ENCODE measurements at regions not wholly inside any gene's neighbourhood (a gene's known extent, or its start where the extent isn't known, plus 50 kb on each side); places are given as distances from the start of the nearest gene placed in this dataset.

GRCh38 chr7:33716581-33717477, 188.5 kb upstream of the BMPER start:
- Histone ChIP-seq H3K27me3 (ENCODE audit: control insufficient read depth, insufficient read depth, low read length) (no peaks in the 10 kb centered on the region), H3K9me3 (ENCODE audit: control insufficient read depth, insufficient read depth, low read length) (no peaks in the 10 kb centered on the region), H3K9ac (ENCODE audit: low read depth, low read length) (no peak overlapping the region), H3K4me1 (ENCODE audit: control insufficient read depth, insufficient read depth, low read length) (peaks cover under 1% of the 10 kb centered on the region), H3K4me3 (ENCODE audit: low read depth, low read length) (no peak overlapping the region), H3K36me3 (ENCODE audit: control insufficient read depth, insufficient read depth, low read length) (no peaks in the 10 kb centered on the region), H3K27ac (ENCODE audit: low read depth, low read length) (no peak overlapping the region)

- H3K27ac ChIP-seq (ENCODE audit: low read depth, low read length): no peak overlapping the region
- H3K4me3 ChIP-seq (ENCODE audit: low read depth, low read length): no peak overlapping the region
- H3K36me3 ChIP-seq (ENCODE audit: control insufficient read depth, insufficient read depth, low read length): no peaks in the 10 kb centered on the region
- H3K4me1 ChIP-seq (ENCODE audit: control insufficient read depth, insufficient read depth, low read length): 0 out of 2 replicates have a peak, but pooled peaks cover 5% of the 10 kb centered on the region
- H3K27me3 ChIP-seq (ENCODE audit: control insufficient read depth, insufficient read depth, low read length): no peaks in the 10 kb centered on the region
- H3K9me3 ChIP-seq (ENCODE audit: control insufficient read depth, insufficient read depth, low read length): no peaks in the 10 kb centered on the region
- H3K9ac ChIP-seq (ENCODE audit: low read depth, low read length): no peak overlapping the region
Observed at GRCh38 chr7:33719059-33719581, 186.2 kb upstream of the BMPER start.

GRCh38 chr7:33720139-33720538, 185.2 kb upstream of the BMPER start:
- Histone ChIP-seq H3K27me3 (ENCODE audit: control insufficient read depth, insufficient read depth, low read length) (no peaks in the 10 kb centered on the region), H3K4me3 (ENCODE audit: low read depth, low read length) (no peak overlapping the region), H3K27ac (ENCODE audit: low read depth, low read length) (no peak overlapping the region), H3K36me3 (ENCODE audit: control insufficient read depth, insufficient read depth, low read length) (no peaks in the 10 kb centered on the region), H3K9ac (ENCODE audit: low read depth, low read length) (no peak overlapping the region), H3K4me1 (ENCODE audit: control insufficient read depth, insufficient read depth, low read length) (0 out of 2 replicates have a peak, but pooled peaks cover 5% of the 10 kb centered on the region), H3K9me3 (ENCODE audit: control insufficient read depth, insufficient read depth, low read length) (no peaks in the 10 kb centered on the region)

GRCh38 chr7:33720870-33721269, 184.5 kb upstream of the BMPER start:
- Histone ChIP-seq H3K36me3 (ENCODE audit: control insufficient read depth, insufficient read depth, low read length) (no peaks in the 10 kb centered on the region), H3K27me3 (ENCODE audit: control insufficient read depth, insufficient read depth, low read length) (no peaks in the 10 kb centered on the region), H3K4me1 (ENCODE audit: control insufficient read depth, insufficient read depth, low read length) (0 out of 2 replicates have a peak, but pooled peaks cover 5% of the 10 kb centered on the region), H3K9ac (ENCODE audit: low read depth, low read length) (no peak overlapping the region), H3K9me3 (ENCODE audit: control insufficient read depth, insufficient read depth, low read length) (no peaks in the 10 kb centered on the region), H3K27ac (ENCODE audit: low read depth, low read length) (no peak overlapping the region), H3K4me3 (ENCODE audit: low read depth, low read length) (no peak overlapping the region)

- Histone ChIP-seq H3K9me3 (ENCODE audit: control insufficient read depth, insufficient read depth, low read length) (no peaks in the 10 kb centered on the region), H3K4me1 (ENCODE audit: control insufficient read depth, insufficient read depth, low read length) (peaks cover 12% of the 10 kb centered on the region), H3K9ac (ENCODE audit: low read depth, low read length) (no peak overlapping the region), H3K36me3 (ENCODE audit: control insufficient read depth, insufficient read depth, low read length) (no peaks in the 10 kb centered on the region), H3K27me3 (ENCODE audit: control insufficient read depth, insufficient read depth, low read length) (no peaks in the 10 kb centered on the region), H3K4me3 (ENCODE audit: low read depth, low read length) (no peak overlapping the region), H3K27ac (ENCODE audit: low read depth, low read length) (peak overlapping the region; percentile 56)
Observed at GRCh38 chr7:33721895-33722294, 183.4 kb upstream of the BMPER start.

GRCh38 chr7:33722383-33723101, 182.8 kb upstream of the BMPER start:
- H3K9me3 ChIP-seq (ENCODE audit: control insufficient read depth, insufficient read depth, low read length): no peaks in the 10 kb centered on the region

GRCh38 chr7:33724201-33724600, 181.1 kb upstream of the BMPER start:
- Histone ChIP-seq H3K27me3 (ENCODE audit: control insufficient read depth, insufficient read depth, low read length) (no peaks in the 10 kb centered on the region), H3K4me3 (ENCODE audit: low read depth, low read length) (no peak overlapping the region), H3K27ac (ENCODE audit: low read depth, low read length) (peak overlapping the region; percentile 6), H3K9ac (ENCODE audit: low read depth, low read length) (no peak overlapping the region), H3K9me3 (ENCODE audit: control insufficient read depth, insufficient read depth, low read length) (no peaks in the 10 kb centered on the region), H3K4me1 (ENCODE audit: control insufficient read depth, insufficient read depth, low read length) (peaks cover 22% of the 10 kb centered on the region), H3K36me3 (ENCODE audit: control insufficient read depth, insufficient read depth, low read length) (no peaks in the 10 kb centered on the region)

More at GRCh38 chr7:33722383-33723101, 182.8 kb upstream of the BMPER start:
- H3K4me3 ChIP-seq (ENCODE audit: low read depth, low read length): no peak overlapping the region
- no peaks in the 10 kb centered on the region for H3K36me3 ChIP-seq (ENCODE audit: control insufficient read depth, insufficient read depth, low read length)
- no peaks in the 10 kb centered on the region for H3K27me3 ChIP-seq (ENCODE audit: control insufficient read depth, insufficient read depth, low read length)
- peaks cover 19% of the 10 kb centered on the region for H3K4me1 ChIP-seq (ENCODE audit: control insufficient read depth, insufficient read depth, low read length)
- peak overlapping the region; percentile 56 for H3K27ac ChIP-seq (ENCODE audit: low read depth, low read length)
- no peak overlapping the region for H3K9ac ChIP-seq (ENCODE audit: low read depth, low read length)

- Histone ChIP-seq H3K27ac (ENCODE audit: low read depth, low read length) (no peak overlapping the region), H3K4me3 (ENCODE audit: low read depth, low read length) (no peak overlapping the region), H3K9me3 (ENCODE audit: control insufficient read depth, insufficient read depth, low read length) (no peaks in the 10 kb centered on the region), H3K9ac (ENCODE audit: low read depth, low read length) (no peak overlapping the region), H3K27me3 (ENCODE audit: control insufficient read depth, insufficient read depth, low read length) (no peaks in the 10 kb centered on the region), H3K36me3 (ENCODE audit: control insufficient read depth, insufficient read depth, low read length) (no peaks in the 10 kb centered on the region), H3K4me1 (ENCODE audit: control insufficient read depth, insufficient read depth, low read length) (peaks cover 22% of the 10 kb centered on the region)
Observed at GRCh38 chr7:33725111-33726025, 180.0 kb upstream of the BMPER start.

- H3K36me3 ChIP-seq (ENCODE audit: control insufficient read depth, insufficient read depth, low read length): no peaks in the 10 kb centered on the region
- no peaks in the 10 kb centered on the region for H3K9me3 ChIP-seq (ENCODE audit: control insufficient read depth, insufficient read depth, low read length)
- no peak overlapping the region for H3K27ac ChIP-seq (ENCODE audit: low read depth, low read length)
- H3K9ac ChIP-seq (ENCODE audit: low read depth, low read length): no peak overlapping the region
- no peaks in the 10 kb centered on the region for H3K27me3 ChIP-seq (ENCODE audit: control insufficient read depth, insufficient read depth, low read length)
- H3K4me3 ChIP-seq (ENCODE audit: low read depth, low read length): no peak overlapping the region
- H3K4me1 ChIP-seq (ENCODE audit: control insufficient read depth, insufficient read depth, low read length): peaks cover 22% of the 10 kb centered on the region
Observed at GRCh38 chr7:33726582-33726981, 178.8 kb upstream of the BMPER start.

- H3K4me3 ChIP-seq (ENCODE audit: low read depth, low read length): no peak overlapping the region
- no peaks in the 10 kb centered on the region for H3K27me3 ChIP-seq (ENCODE audit: control insufficient read depth, insufficient read depth, low read length)
- no peak overlapping the region for H3K9ac ChIP-seq (ENCODE audit: low read depth, low read length)
- H3K9me3 ChIP-seq (ENCODE audit: control insufficient read depth, insufficient read depth, low read length): no peaks in the 10 kb centered on the region
- H3K4me1 ChIP-seq (ENCODE audit: control insufficient read depth, insufficient read depth, low read length): peaks cover 18% of the 10 kb centered on the region
- H3K27ac ChIP-seq (ENCODE audit: low read depth, low read length): no peak overlapping the region
- H3K36me3 ChIP-seq (ENCODE audit: control insufficient read depth, insufficient read depth, low read length): no peaks in the 10 kb centered on the region
Observed at GRCh38 chr7:33727315-33727714, 178.0 kb upstream of the BMPER start.

All from HUES48 (cell line).